Suprapubic skin (tissue), 4 donors: ENCODE measurements at regions not wholly inside any gene's neighbourhood (a gene's known extent, or its start where the extent isn't known, plus 50 kb on each side); places are given as distances from the start of the nearest gene placed in this dataset.

Source experiments
- DNase-seq, 2 donors: peaks; one replicate each; pipeline ENCODE4 v3.0.0-alpha.2; 2019; ENCODE audit warnings: low spot score in 2 of 2
- H3K27ac ChIP-seq: fragments of 200-600 bp; sonication (generic); one replicate; pipeline ENCODE4 v1.5.1; 2019
- H3K27me3 ChIP-seq: fragments of 200-600 bp; sonication (generic); one replicate; pipeline ENCODE4 v1.5.1; 2019
- H3K36me3 ChIP-seq: fragments of 200-600 bp; sonication (generic); one replicate; pipeline ENCODE4 v1.5.1; 2019
- H3K4me1 ChIP-seq: fragments of 200-600 bp; sonication (generic); one replicate; pipeline ENCODE4 v1.5.1; 2019
- H3K4me3 ChIP-seq: fragments of 200-600 bp; sonication (generic); one replicate; pipeline ENCODE4 v1.5.1; 2019; ENCODE audit warnings: mild to moderate bottlenecking
- H3K9me3 ChIP-seq: fragments of 200-600 bp; sonication (generic); one replicate; pipeline ENCODE4 v1.5.1; 2019
- CTCF ChIP-seq, 2 donors: fragments of 200-600 bp in 1 of 2; fragments of 450-650 bp in 1 of 2; sonication (generic) in 1 of 2; IDR thresholded peaks; one replicate each; pipeline ENCODE4 v1.5.1; 2016 to 2019; ENCODE audit warnings: antibody characterized with exemption in 2 of 2, mild to moderate bottlenecking in 1 of 2, moderate library complexity in 1 of 2
- EP300 ChIP-seq: sonication (generic); formaldehyde crosslinking; IDR thresholded peaks from one replicate; pipeline ENCODE4 v1.6.1; 2017; ENCODE audit warnings: antibody characterized with exemption
- POLR2A ChIP-seq, 2 donors: fragments of 450-650 bp; IDR thresholded peaks; one replicate each; pipeline ENCODE4 v1.6.1; 2017; ENCODE audit warnings: antibody characterized with exemption in 2 of 2, mild to moderate bottlenecking in 2 of 2, moderate library complexity in 2 of 2
- POLR2AphosphoS5 ChIP-seq, 3 donors: sonication (generic); formaldehyde crosslinking; IDR thresholded peaks; one replicate each; pipeline ENCODE4 v1.6.1; 2017; ENCODE audit warnings: antibody characterized with exemption in 3 of 3
- WGBS: methylation state at CpG from one replicate; pipeline ENCODE4 v1.1.5; 2018; 5-methylcytosine and 5-hydroxymethylcytosine counted together

GRCh38 chr16:86704516-86704915, 126.2 kb downstream of the FOXL1 start:
- Histone ChIP-seq H3K4me3 (no peak overlapping the region), H3K9me3 (no peaks in the 10 kb centered on the region), H3K4me1 (no peaks in the 10 kb centered on the region), H3K36me3 (no peaks in the 10 kb centered on the region), H3K27me3 (peaks cover 23% of the 10 kb centered on the region), H3K27ac (no peak overlapping the region)
- TF ChIP-seq POLR2A (IDR thresholded peaks at IDR 0.05), result no peak
- TF ChIP-seq POLR2AphosphoS5 (IDR thresholded peaks at IDR 0.05), result no peak
- no peak for TF ChIP-seq EP300
- no peak for TF ChIP-seq CTCF (IDR thresholded peaks at IDR 0.05)
- DNase-seq, result no peak
- WGBS, result 80% methylated on average over 8 of the region's 8 CpGs

- Histone ChIP-seq H3K27me3 (peaks cover 34% of the 10 kb centered on the region), H3K27ac (no peak overlapping the region), H3K4me3 (no peak overlapping the region), H3K36me3 (no peaks in the 10 kb centered on the region), H3K9me3 (no peaks in the 10 kb centered on the region), H3K4me1 (no peaks in the 10 kb centered on the region)
- no peak for TF ChIP-seq POLR2A (IDR thresholded peaks at IDR 0.05)
- no peak for TF ChIP-seq POLR2AphosphoS5 (IDR thresholded peaks at IDR 0.05)
- no peak for TF ChIP-seq EP300
- no peak for TF ChIP-seq CTCF (IDR thresholded peaks at IDR 0.05)
- no peak for DNase-seq
- WGBS, result 93% methylated on average over 7 of the region's 7 CpGs
Measured at GRCh38 chr16:86706726-86707125, 128.4 kb downstream of the FOXL1 start.

- TF ChIP-seq CTCF (IDR thresholded peaks at IDR 0.05) (no peak), EP300 (no peak), POLR2AphosphoS5 (IDR thresholded peaks at IDR 0.05) (no peak), POLR2A (IDR thresholded peaks at IDR 0.05) (no peak)
- Histone ChIP-seq H3K27ac (no peak overlapping the region), H3K4me3 (no peak overlapping the region), H3K27me3 (peaks cover 38% of the 10 kb centered on the region), H3K36me3 (no peaks in the 10 kb centered on the region), H3K4me1 (no peaks in the 10 kb centered on the region), H3K9me3 (no peaks in the 10 kb centered on the region)
- no peak for DNase-seq
- 83% methylated on average over 16 of the region's 18 CpGs for WGBS
Measured at GRCh38 chr16:86707171-86707570, 128.8 kb downstream of the FOXL1 start.

GRCh38 chr16:86707581-86707980, 129.2 kb downstream of the FOXL1 start:
- 80% methylated on average over 20 of the region's 20 CpGs for whole genome bisulfite sequencing

GRCh38 chr16:86708431-86708830, 130.1 kb downstream of the FOXL1 start:
- WGBS, result 83% methylated on average over 5 of the region's 11 CpGs
- peaks cover 48% of the 10 kb centered on the region for H3K27me3 ChIP-seq
- no peaks in the 10 kb centered on the region for H3K36me3 ChIP-seq
- no peak overlapping the region for H3K4me3 ChIP-seq
- peak in 1 of 2 donors; percentile 72 for DNase-seq
- H3K27ac ChIP-seq, result no peak overlapping the region
- H3K4me1 ChIP-seq, result no peaks in the 10 kb centered on the region
- TF ChIP-seq POLR2A (IDR thresholded peaks at IDR 0.05), result no peak
- no peak for TF ChIP-seq CTCF (IDR thresholded peaks at IDR 0.05)
- no peak for TF ChIP-seq POLR2AphosphoS5 (IDR thresholded peaks at IDR 0.05)
- TF ChIP-seq EP300, result no peak
- no peaks in the 10 kb centered on the region for H3K9me3 ChIP-seq

More at GRCh38 chr16:86707581-86707980, 129.2 kb downstream of the FOXL1 start:
- no peak for DNase-seq
- Histone ChIP-seq H3K4me1 (no peaks in the 10 kb centered on the region), H3K27me3 (peaks cover 41% of the 10 kb centered on the region), H3K27ac (no peak overlapping the region), H3K4me3 (no peak overlapping the region), H3K9me3 (no peaks in the 10 kb centered on the region), H3K36me3 (no peaks in the 10 kb centered on the region)
- TF ChIP-seq POLR2A (IDR thresholded peaks at IDR 0.05) (no peak), EP300 (no peak), CTCF (IDR thresholded peaks at IDR 0.05) (no peak), POLR2AphosphoS5 (IDR thresholded peaks at IDR 0.05) (no peak)
